CD8-positive, alpha-beta memory T cell (primary cell): ENCODE measurements at regions not wholly inside any gene's neighbourhood (a gene's known extent, or its start where the extent isn't known, plus 50 kb on each side); places are given as distances from the start of the nearest gene placed in this dataset.
"Not testable (repeated sequence)": the region's sequence is repeated elsewhere in the genome, so short reads cannot be mapped to it uniquely, and the experiment has no call there.

Experiments
- CTCF ChIA-PET: fragments of 350-600 bp; sonication (Branson Sonifier 250); formaldehyde crosslinking; loops from one replicate; lab custom pipeline; 2021; ENCODE audit warnings: antibody characterized with exemption; lab: Charles Lee
- POLR2A ChIA-PET: fragments of 350-600 bp; sonication (Branson Sonifier 250); formaldehyde crosslinking; loops from one replicate; lab custom pipeline; 2021; ENCODE audit warnings: antibody characterized with exemption; lab: Charles Lee
- DNase-seq, 5 donors: peaks; one replicate each; pipeline versions ENCODE4 v3.0.0 to v3.0.0-alpha.2; 2020 to 2022; ENCODE audit warnings: mixed read lengths in 1 of 5
- H3K27ac ChIP-seq: one replicate; pipeline ENCODE4 v1.7.0; 2013; ENCODE audit warnings: low read depth, mild to moderate bottlenecking, low read length, moderate library complexity
- H3K27me3 ChIP-seq: 2 replicates; pipeline ENCODE4 v1.7.0; 2013; ENCODE audit warnings: low read length, mild to moderate bottlenecking; ENCODE audit not compliant: insufficient read depth, poor library complexity, severe bottlenecking
- H3K36me3 ChIP-seq: 2 replicates; pipeline ENCODE4 v1.7.0; 2013; ENCODE audit warnings: mild to moderate bottlenecking, low read length, moderate library complexity; ENCODE audit not compliant: insufficient read depth
- H3K4me1 ChIP-seq: 2 replicates; pipeline ENCODE4 v1.7.0; 2013; ENCODE audit warnings: mild to moderate bottlenecking, low read length, moderate library complexity; ENCODE audit not compliant: insufficient read depth
- H3K4me3 ChIP-seq: 2 replicates; pipeline ENCODE4 v1.7.0; 2013; ENCODE audit warnings: mild to moderate bottlenecking, low read length
- H3K9me3 ChIP-seq: 2 replicates; pipeline ENCODE4 v1.7.0; 2013; ENCODE audit warnings: mild to moderate bottlenecking, low read length
- H3K27ac Mint-ChIP-seq, 8 donors: one replicate each; pipeline ENCODE4 v1.8.0; 2020 to 2021; ENCODE audit warnings: mixed read lengths in 8 of 8, mild to moderate bottlenecking in 6 of 8, inconsistent platforms in 3 of 8, moderate library complexity in 3 of 8
- H3K27me3 Mint-ChIP-seq, 2 donors: one replicate each; pipeline ENCODE4 v1.8.0; 2020 to 2021; ENCODE audit warnings: mixed read lengths in 2 of 2, mild to moderate bottlenecking in 1 of 2, moderate library complexity in 1 of 2
- H3K36me3 Mint-ChIP-seq, 3 donors: one replicate each; pipeline ENCODE4 v1.8.0; 2020 to 2021; ENCODE audit warnings: mixed read lengths in 3 of 3, inconsistent platforms in 1 of 3, mild to moderate bottlenecking in 1 of 3
- H3K4me1 Mint-ChIP-seq, 3 donors: one replicate each; pipeline ENCODE4 v1.8.0; 2020 to 2021; ENCODE audit warnings: mixed read lengths in 3 of 3, inconsistent platforms in 1 of 3, mild to moderate bottlenecking in 1 of 3
- H3K4me3 Mint-ChIP-seq, 7 donors: one replicate each; pipeline ENCODE4 v1.8.0; 2020 to 2021; ENCODE audit warnings: mixed read lengths in 7 of 7, mild to moderate bottlenecking in 6 of 7, moderate library complexity in 4 of 7, inconsistent platforms in 2 of 7
- H3K9me3 Mint-ChIP-seq, 5 donors: one replicate each; pipeline ENCODE4 v1.8.0; 2020 to 2022; ENCODE audit warnings: mixed read lengths in 5 of 5, mild to moderate bottlenecking in 3 of 5, moderate library complexity in 2 of 5, inconsistent platforms in 1 of 5

GRCh38 chr7:131628634-131629033 lies 72.2 kb upstream of the PODXL start:
- ChIA-PET CTCF (no interaction called here), POLR2A (no interaction called here)
- Histone ChIP-seq H3K36me3 (no peaks in the 10 kb centered on the region), H3K27me3 (no peaks in the 10 kb centered on the region), H3K9me3 (no peaks in the 10 kb centered on the region), H3K4me3 (no peak overlapping the region), H3K27ac (no peak overlapping the region), H3K4me1 (no peaks in the 10 kb centered on the region)
- H3K27ac Mint-ChIP-seq, result no peak overlapping the region
- H3K4me1 Mint-ChIP-seq, result no peaks in the 10 kb centered on the region
- H3K4me3 Mint-ChIP-seq, result no peak overlapping the region
- H3K27me3 Mint-ChIP-seq, result peaks cover 9 to 26% of the 10 kb centered on the region in 2 donors
- no peaks in the 10 kb centered on the region for H3K36me3 Mint-ChIP-seq
- no peak for DNase-seq
- no peaks in the 10 kb centered on the region for H3K9me3 Mint-ChIP-seq

GRCh38 chr7:131627735-131628190 lies 71.3 kb upstream of the PODXL start:
- Mint-ChIP-seq H3K27me3 (peaks cover 9 to 26% of the 10 kb centered on the region in 2 donors), H3K36me3 (no peaks in the 10 kb centered on the region), H3K27ac (no peak overlapping the region), H3K4me1 (no peaks in the 10 kb centered on the region), H3K9me3 (no peaks in the 10 kb centered on the region), H3K4me3 (no peak overlapping the region)
- Histone ChIP-seq H3K27me3 (no peaks in the 10 kb centered on the region), H3K27ac (no peak overlapping the region), H3K4me1 (no peaks in the 10 kb centered on the region), H3K9me3 (no peaks in the 10 kb centered on the region), H3K36me3 (no peaks in the 10 kb centered on the region), H3K4me3 (no peak overlapping the region)
- DNase-seq, result no peak
- ChIA-PET POLR2A (no interaction called here), CTCF (no interaction called here)

- Histone ChIP-seq H3K27me3 (no peaks in the 10 kb centered on the region), H3K27ac (no peak overlapping the region), H3K9me3 (no peaks in the 10 kb centered on the region), H3K4me1 (no peaks in the 10 kb centered on the region), H3K4me3 (no peak overlapping the region), H3K36me3 (no peaks in the 10 kb centered on the region)
- no peak for DNase-seq
- Mint-ChIP-seq H3K4me1 (no peaks in the 10 kb centered on the region), H3K9me3 (no peaks in the 10 kb centered on the region), H3K27ac (no peak overlapping the region), H3K27me3 (peaks cover 9 to 26% of the 10 kb centered on the region in 2 donors), H3K36me3 (no peaks in the 10 kb centered on the region), H3K4me3 (no peak overlapping the region)
- ChIA-PET CTCF (interaction anchor here (0.8 kb wide), 1 partner anchor 80 kb away, joined by 3 read pairs; no protein-coding TSS in a partner anchor), POLR2A (no interaction called here)
These were observed 70.2 kb upstream of the PODXL start for GRCh38 chr7:131626643-131627042.

GRCh38 chr7:131625817-131626372 lies 69.5 kb upstream of the PODXL start:
- POLR2A ChIA-PET, result no interaction called here
- Mint-ChIP-seq H3K36me3 (no peaks in the 10 kb centered on the region), H3K4me3 (no peak overlapping the region), H3K27ac (no peak overlapping the region), H3K9me3 (no peaks in the 10 kb centered on the region), H3K4me1 (no peaks in the 10 kb centered on the region), H3K27me3 (peaks cover 8 to 22% of the 10 kb centered on the region in 2 donors)
- no peaks in the 10 kb centered on the region for H3K9me3 ChIP-seq
- CTCF ChIA-PET, result no interaction called here
- no peaks in the 10 kb centered on the region for H3K4me1 ChIP-seq
- no peak overlapping the region for H3K27ac ChIP-seq
- no peak overlapping the region for H3K4me3 ChIP-seq
- no peak for DNase-seq
- H3K27me3 ChIP-seq, result no peaks in the 10 kb centered on the region
- H3K36me3 ChIP-seq, result no peaks in the 10 kb centered on the region

- H3K4me3 ChIP-seq, H3K9me3 ChIP-seq, H3K4me1 ChIP-seq, POLR2A ChIA-PET, DNase-seq, H3K9me3 Mint-ChIP-seq, H3K4me1 Mint-ChIP-seq, H3K27me3 ChIP-seq, CTCF ChIA-PET, H3K36me3 Mint-ChIP-seq, H3K36me3 ChIP-seq, H3K27ac ChIP-seq, H3K4me3 Mint-ChIP-seq, H3K27ac Mint-ChIP-seq: not testable (repeated sequence)
- peaks cover 5 to 20% of the 10 kb centered on the region in 2 donors for H3K27me3 Mint-ChIP-seq
These were observed 68.9 kb upstream of the PODXL start for GRCh38 chr7:131625345-131625744.

- Mint-ChIP-seq H3K4me1 (no peaks in the 10 kb centered on the region), H3K27me3 (peaks cover 5 to 17% of the 10 kb centered on the region in 2 donors), H3K36me3 (no peaks in the 10 kb centered on the region), H3K9me3 (no peaks in the 10 kb centered on the region), H3K4me3 (no peak overlapping the region), H3K27ac (no peak overlapping the region)
- Histone ChIP-seq H3K27ac (no peak overlapping the region), H3K4me3 (no peak overlapping the region), H3K36me3 (no peaks in the 10 kb centered on the region), H3K27me3 (no peaks in the 10 kb centered on the region), H3K9me3 (no peaks in the 10 kb centered on the region), H3K4me1 (no peaks in the 10 kb centered on the region)
- POLR2A ChIA-PET, result no interaction called here
- CTCF ChIA-PET, result no interaction called here
- DNase-seq, result no peak
These were observed 68.1 kb upstream of the PODXL start for GRCh38 chr7:131624536-131624935.

GRCh38 chr7:131623154-131623553 lies 66.7 kb upstream of the PODXL start:
- ChIA-PET CTCF (no interaction called here), POLR2A (no interaction called here)
- no peak overlapping the region for H3K4me3 ChIP-seq

GRCh38 chr7:131621652-131622051 lies 65.2 kb upstream of the PODXL start:
- no peaks in the 10 kb centered on the region for H3K9me3 ChIP-seq
- Mint-ChIP-seq H3K27ac (no peak overlapping the region), H3K4me3 (no peak overlapping the region), H3K36me3 (no peaks in the 10 kb centered on the region), H3K9me3 (no peaks in the 10 kb centered on the region), H3K4me1 (no peaks in the 10 kb centered on the region), H3K27me3 (peaks cover 6 to 24% of the 10 kb centered on the region in 2 donors)
- ChIA-PET CTCF (no interaction called here), POLR2A (no interaction called here)
- no peak overlapping the region for H3K4me3 ChIP-seq
- no peak for DNase-seq
- H3K27me3 ChIP-seq, result no peaks in the 10 kb centered on the region
- no peaks in the 10 kb centered on the region for H3K4me1 ChIP-seq
- H3K27ac ChIP-seq, result no peak overlapping the region
- H3K36me3 ChIP-seq, result no peaks in the 10 kb centered on the region

More at GRCh38 chr7:131623154-131623553, 66.7 kb upstream of the PODXL start:
- Mint-ChIP-seq H3K36me3 (no peaks in the 10 kb centered on the region), H3K27ac (no peak overlapping the region), H3K9me3 (no peaks in the 10 kb centered on the region), H3K4me1 (no peaks in the 10 kb centered on the region), H3K4me3 (no peak overlapping the region), H3K27me3 (peaks cover 5 to 19% of the 10 kb centered on the region in 2 donors)
- no peak for DNase-seq
- no peaks in the 10 kb centered on the region for H3K36me3 ChIP-seq
- H3K4me1 ChIP-seq, result no peaks in the 10 kb centered on the region
- H3K9me3 ChIP-seq, result no peaks in the 10 kb centered on the region
- H3K27me3 ChIP-seq, result no peaks in the 10 kb centered on the region
- H3K27ac ChIP-seq, result no peak overlapping the region
